ENCODE measurements at regions not wholly inside any gene's neighbourhood (a gene's known extent, or its start where the extent isn't known, plus 50 kb on each side); places are given as distances from the start of the nearest gene placed in this dataset.

- TF ChIP-seq CTCF (IDR thresholded peaks at IDR 0.05), result no peak
- DNase-seq (ENCODE audit: low spot score), result no peak
- Histone ChIP-seq H3K4me3 (no peak overlapping the region), H3K27ac (no peak overlapping the region)
Observed at GRCh38 chr9:22535780-22536179, 89.2 kb downstream of the DMRTA1 start.

GRCh38 chr9:22537721-22538120 lies 91.1 kb downstream of the DMRTA1 start:
- no peak overlapping the region for H3K4me3 ChIP-seq
- DNase-seq (ENCODE audit: low spot score), result no peak
- TF ChIP-seq CTCF (IDR thresholded peaks at IDR 0.05), result no peak
- H3K27ac ChIP-seq, result no peak overlapping the region

GRCh38 chr9:22548625-22549024 lies 102.0 kb downstream of the DMRTA1 start:
- no peak overlapping the region for H3K4me3 ChIP-seq
- TF ChIP-seq CTCF (IDR thresholded peaks at IDR 0.05), result no peak
- no peak for DNase-seq (ENCODE audit: low spot score)
- no peak overlapping the region for H3K27ac ChIP-seq

- no peak overlapping the region for H3K4me3 ChIP-seq
- H3K27ac ChIP-seq, result no peak overlapping the region
- DNase-seq (ENCODE audit: low spot score), result no peak
- no peak for TF ChIP-seq CTCF (IDR thresholded peaks at IDR 0.05)
Observed at GRCh38 chr9:22574740-22575139, 128.1 kb downstream of the DMRTA1 start.

- no peak for DNase-seq (ENCODE audit: low spot score)
- no peak overlapping the region for H3K27ac ChIP-seq
- no peak overlapping the region for H3K4me3 ChIP-seq
- TF ChIP-seq CTCF (IDR thresholded peaks at IDR 0.05), result no peak
Observed at GRCh38 chr9:22580788-22581187, 134.2 kb downstream of the DMRTA1 start.

GRCh38 chr9:22582221-22582620 lies 135.6 kb downstream of the DMRTA1 start:
- no peak for TF ChIP-seq CTCF (IDR thresholded peaks at IDR 0.05)
- no peak for DNase-seq (ENCODE audit: low spot score)
- no peak overlapping the region for H3K27ac ChIP-seq
- no peak overlapping the region for H3K4me3 ChIP-seq

- no peak overlapping the region for H3K27ac ChIP-seq
- H3K4me3 ChIP-seq, result no peak overlapping the region
- no peak for TF ChIP-seq CTCF (IDR thresholded peaks at IDR 0.05)
- no peak for DNase-seq (ENCODE audit: low spot score)
Observed at GRCh38 chr9:22588918-22589317, 142.3 kb downstream of the DMRTA1 start.
